ENCODE measurements at regions not wholly inside any gene's neighbourhood (a gene's known extent, or its start where the extent isn't known, plus 50 kb on each side); places are given as distances from the start of the nearest gene placed in this dataset.

DNA sequence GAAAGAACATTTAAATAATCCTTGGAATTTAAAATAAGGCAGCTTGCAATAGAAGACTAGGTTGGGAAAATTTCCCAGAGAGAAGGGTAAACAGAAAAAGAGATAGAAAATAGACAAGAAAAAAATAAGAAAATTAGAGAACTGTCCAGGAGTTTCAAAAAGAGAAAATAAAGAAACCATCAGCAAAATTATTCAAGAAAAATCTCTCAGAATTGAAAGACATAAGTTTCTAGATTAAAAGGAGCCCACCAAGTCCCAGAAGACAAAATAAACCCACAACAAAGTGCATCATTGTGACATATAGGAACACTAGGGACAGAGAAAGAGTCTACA lies 88.6 kb upstream of the CDYL start:
- TF ChIP-seq TAF1 (IDR thresholded peaks at IDR 0.05; ENCODE audit: low read depth) (no peak), NFIC (IDR thresholded peaks at IDR 0.05) (no peak), CEBPB (IDR thresholded peaks at IDR 0.05) (no peak), FOXM1 (IDR thresholded peaks at IDR 0.05; ENCODE audit: borderline replicate concordance, low read depth) (no peak), TEAD4 (IDR thresholded peaks at IDR 0.05) (no peak), YY1 (IDR thresholded peaks at IDR 0.05; ENCODE audit: low read depth) (no peak), ZBTB7A (IDR thresholded peaks at IDR 0.05; ENCODE audit: low read depth) (no peak)
- TF ChIP-seq, protein P1, sequence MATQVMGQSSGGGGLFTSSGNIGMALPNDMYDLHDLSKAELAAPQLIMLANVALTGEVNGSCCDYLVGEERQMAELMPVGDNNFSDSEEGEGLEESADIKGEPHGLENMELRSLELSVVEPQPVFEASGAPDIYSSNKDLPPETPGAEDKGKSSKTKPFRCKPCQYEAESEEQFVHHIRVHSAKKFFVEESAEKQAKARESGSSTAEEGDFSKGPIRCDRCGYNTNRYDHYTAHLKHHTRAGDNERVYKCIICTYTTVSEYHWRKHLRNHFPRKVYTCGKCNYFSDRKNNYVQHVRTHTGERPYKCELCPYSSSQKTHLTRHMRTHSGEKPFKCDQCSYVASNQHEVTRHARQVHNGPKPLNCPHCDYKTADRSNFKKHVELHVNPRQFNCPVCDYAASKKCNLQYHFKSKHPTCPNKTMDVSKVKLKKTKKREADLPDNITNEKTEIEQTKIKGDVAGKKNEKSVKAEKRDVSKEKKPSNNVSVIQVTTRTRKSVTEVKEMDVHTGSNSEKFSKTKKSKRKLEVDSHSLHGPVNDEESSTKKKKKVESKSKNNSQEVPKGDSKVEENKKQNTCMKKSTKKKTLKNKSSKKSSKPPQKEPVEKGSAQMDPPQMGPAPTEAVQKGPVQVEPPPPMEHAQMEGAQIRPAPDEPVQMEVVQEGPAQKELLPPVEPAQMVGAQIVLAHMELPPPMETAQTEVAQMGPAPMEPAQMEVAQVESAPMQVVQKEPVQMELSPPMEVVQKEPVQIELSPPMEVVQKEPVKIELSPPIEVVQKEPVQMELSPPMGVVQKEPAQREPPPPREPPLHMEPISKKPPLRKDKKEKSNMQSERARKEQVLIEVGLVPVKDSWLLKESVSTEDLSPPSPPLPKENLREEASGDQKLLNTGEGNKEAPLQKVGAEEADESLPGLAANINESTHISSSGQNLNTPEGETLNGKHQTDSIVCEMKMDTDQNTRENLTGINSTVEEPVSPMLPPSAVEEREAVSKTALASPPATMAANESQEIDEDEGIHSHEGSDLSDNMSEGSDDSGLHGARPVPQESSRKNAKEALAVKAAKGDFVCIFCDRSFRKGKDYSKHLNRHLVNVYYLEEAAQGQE (IDR thresholded peaks at IDR 0.05; ENCODE audit: low read depth) = no peak
- TF ChIP-seq, protein P2, sequence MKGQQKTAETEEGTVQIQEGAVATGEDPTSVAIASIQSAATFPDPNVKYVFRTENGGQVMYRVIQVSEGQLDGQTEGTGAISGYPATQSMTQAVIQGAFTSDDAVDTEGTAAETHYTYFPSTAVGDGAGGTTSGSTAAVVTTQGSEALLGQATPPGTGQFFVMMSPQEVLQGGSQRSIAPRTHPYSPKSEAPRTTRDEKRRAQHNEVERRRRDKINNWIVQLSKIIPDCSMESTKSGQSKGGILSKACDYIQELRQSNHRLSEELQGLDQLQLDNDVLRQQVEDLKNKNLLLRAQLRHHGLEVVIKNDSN (IDR thresholded peaks at IDR 0.05) = no peak

DNA sequence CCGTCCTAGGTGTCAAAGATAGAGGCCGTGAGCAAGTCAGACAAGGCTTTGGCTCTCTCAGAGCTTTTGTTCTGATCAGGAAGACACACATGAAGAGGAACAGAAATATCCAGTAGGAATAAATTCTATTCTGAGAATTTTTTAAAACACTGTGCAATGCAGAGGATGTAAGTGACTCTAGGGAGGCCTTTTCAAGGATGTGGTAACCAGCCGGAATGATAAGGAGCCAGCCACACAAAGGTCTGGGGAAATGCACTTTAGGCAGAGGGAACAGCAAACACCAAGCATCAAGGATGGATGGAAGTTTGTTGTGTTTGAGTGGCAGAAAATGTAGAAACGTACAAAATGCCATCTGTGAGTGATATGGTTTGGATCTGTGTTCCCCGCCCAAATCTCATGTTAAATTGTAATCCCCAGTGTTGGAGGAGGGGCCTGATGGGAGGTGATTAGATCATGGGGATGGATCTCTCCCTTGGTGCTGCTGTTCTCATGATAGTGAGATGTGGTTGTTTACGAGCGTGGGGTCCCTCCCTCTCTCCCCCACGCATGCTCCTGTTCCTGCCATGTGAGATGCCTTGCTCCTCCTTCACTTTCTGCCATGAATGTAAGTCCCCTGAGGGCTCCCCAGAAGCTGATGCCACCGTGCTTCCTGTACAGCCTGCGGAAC lies 93.6 kb upstream of the CDYL start:
- TF ChIP-seq ZBTB7A (IDR thresholded peaks at IDR 0.05; ENCODE audit: low read depth) (no peak), TCF12 (IDR thresholded peaks at IDR 0.05; ENCODE audit: low read depth) (no peak), NFIC (IDR thresholded peaks at IDR 0.05) (no peak), CEBPB (IDR thresholded peaks at IDR 0.05) (no peak), TEAD4 (IDR thresholded peaks at IDR 0.05) (no peak), FOXM1 (IDR thresholded peaks at IDR 0.05; ENCODE audit: borderline replicate concordance, low read depth) (no peak)
- TF ChIP-seq, protein P1 (IDR thresholded peaks at IDR 0.05; ENCODE audit: low read depth) = no peak
- TF ChIP-seq, protein P3, sequence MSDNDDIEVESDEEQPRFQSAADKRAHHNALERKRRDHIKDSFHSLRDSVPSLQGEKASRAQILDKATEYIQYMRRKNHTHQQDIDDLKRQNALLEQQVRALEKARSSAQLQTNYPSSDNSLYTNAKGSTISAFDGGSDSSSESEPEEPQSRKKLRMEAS (IDR thresholded peaks at IDR 0.05) = no peak
- TF ChIP-seq, protein P2 (IDR thresholded peaks at IDR 0.05) = no peak

DNA sequence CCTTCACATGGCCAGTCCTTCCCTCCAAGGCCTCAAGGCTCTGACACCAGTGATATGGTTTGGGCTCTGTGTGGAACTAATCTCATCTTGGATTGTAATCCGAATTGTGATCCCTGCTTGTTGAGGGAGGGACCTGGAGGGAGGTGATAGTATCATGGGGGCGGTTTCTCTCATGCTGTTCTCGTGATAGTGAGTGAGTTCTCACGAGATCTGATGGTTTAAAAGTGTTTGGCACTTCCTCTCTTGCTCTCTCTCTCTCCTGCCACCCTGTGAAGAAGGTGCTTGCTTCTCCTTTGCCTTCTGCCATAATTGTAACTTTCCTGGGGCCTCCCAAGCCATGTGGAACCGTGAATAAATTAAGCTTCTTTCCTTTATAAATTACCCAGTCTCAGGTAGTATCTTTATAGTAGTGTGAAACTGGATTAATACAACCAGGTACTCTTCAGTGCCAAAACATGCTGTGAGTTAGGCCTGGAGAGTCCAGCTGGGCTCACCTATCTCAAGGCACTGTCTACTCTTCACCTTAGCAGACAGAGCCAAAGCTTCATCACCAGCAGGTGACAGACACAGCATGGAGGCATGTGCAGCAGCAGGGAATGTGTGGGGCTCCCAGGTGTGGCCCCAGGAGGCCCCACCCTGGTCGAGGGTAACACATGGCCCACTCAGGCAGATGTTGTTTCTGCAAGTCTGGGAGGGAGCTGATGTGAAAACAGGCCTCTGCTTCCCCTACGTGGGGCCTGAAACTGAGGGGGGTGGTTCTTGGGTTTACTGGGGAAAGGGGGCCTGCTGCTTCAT lies 97.5 kb upstream of the CDYL start:
- TF ChIP-seq, protein P1 (IDR thresholded peaks at IDR 0.05; ENCODE audit: low read depth) = no peak
- TF ChIP-seq CEBPB (IDR thresholded peaks at IDR 0.05) = no peak
- TF ChIP-seq, protein P3 (IDR thresholded peaks at IDR 0.05) = no peak
- TF ChIP-seq EP300 (IDR thresholded peaks at IDR 0.05; ENCODE audit: borderline replicate concordance) = no peak
- no peak for TF ChIP-seq EGR1 (IDR thresholded peaks at IDR 0.05)
- TF ChIP-seq TAF1 (IDR thresholded peaks at IDR 0.05; ENCODE audit: low read depth) = no peak
- TF ChIP-seq, protein P2 (IDR thresholded peaks at IDR 0.05) = no peak
- no peak for TF ChIP-seq ZBTB7A (IDR thresholded peaks at IDR 0.05; ENCODE audit: low read depth)
- TF ChIP-seq FOXM1 (IDR thresholded peaks at IDR 0.05; ENCODE audit: borderline replicate concordance, low read depth) = no peak
- no peak for TF ChIP-seq NFIC (IDR thresholded peaks at IDR 0.05)
- TF ChIP-seq TEAD4 (IDR thresholded peaks at IDR 0.05) = no peak
- TF ChIP-seq YY1 (IDR thresholded peaks at IDR 0.05; ENCODE audit: low read depth) = no peak
- no peak for TF ChIP-seq TCF12 (IDR thresholded peaks at IDR 0.05; ENCODE audit: low read depth)
- no peak for TF ChIP-seq RAD21 (IDR thresholded peaks at IDR 0.05; ENCODE audit: low read depth)
- no peak for TF ChIP-seq CREB1 (IDR thresholded peaks at IDR 0.05; ENCODE audit: low read depth)

DNA sequence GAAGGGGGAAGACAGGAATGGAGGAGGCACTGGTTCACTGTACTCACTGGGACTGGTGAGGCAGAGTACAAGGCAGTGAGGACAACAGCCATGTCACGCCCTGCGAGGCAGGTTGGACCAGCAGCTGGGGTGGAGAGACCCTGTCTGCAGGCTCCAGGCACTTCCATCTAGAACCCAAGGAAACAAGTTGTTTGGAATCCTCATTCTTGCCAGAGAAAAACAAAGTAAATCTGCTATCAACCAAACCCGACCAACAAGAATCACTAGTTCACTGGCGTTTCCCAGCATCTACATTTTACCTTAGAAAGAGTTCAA lies 98.5 kb upstream of the CDYL start:
- TF ChIP-seq, protein P3 (IDR thresholded peaks at IDR 0.05) = no peak
- no peak for TF ChIP-seq EP300 (IDR thresholded peaks at IDR 0.05; ENCODE audit: borderline replicate concordance)
- TF ChIP-seq CEBPB (IDR thresholded peaks at IDR 0.05) = no peak
- TF ChIP-seq FOXM1 (IDR thresholded peaks at IDR 0.05; ENCODE audit: borderline replicate concordance, low read depth) = no peak
- no peak for TF ChIP-seq TAF1 (IDR thresholded peaks at IDR 0.05; ENCODE audit: low read depth)
- TF ChIP-seq, protein P1 (IDR thresholded peaks at IDR 0.05; ENCODE audit: low read depth) = no peak
- TF ChIP-seq, protein P2 (IDR thresholded peaks at IDR 0.05) = no peak
- TF ChIP-seq NFIC (IDR thresholded peaks at IDR 0.05) = no peak
- no peak for TF ChIP-seq CREB1 (IDR thresholded peaks at IDR 0.05; ENCODE audit: low read depth)
- TF ChIP-seq TEAD4 (IDR thresholded peaks at IDR 0.05) = no peak
- no peak for TF ChIP-seq RAD21 (IDR thresholded peaks at IDR 0.05; ENCODE audit: low read depth)
- TF ChIP-seq YY1 (IDR thresholded peaks at IDR 0.05; ENCODE audit: low read depth) = no peak
- no peak for TF ChIP-seq EGR1 (IDR thresholded peaks at IDR 0.05)
- no peak for TF ChIP-seq TCF12 (IDR thresholded peaks at IDR 0.05; ENCODE audit: low read depth)
- TF ChIP-seq ZBTB7A (IDR thresholded peaks at IDR 0.05; ENCODE audit: low read depth) = no peak
